ENCODE measurements at regions not wholly inside any gene's neighbourhood (a gene's known extent, or its start where the extent isn't known, plus 50 kb on each side); places are given as distances from the start of the nearest gene placed in this dataset.
"Not testable (repeated sequence)": the region's sequence is repeated elsewhere in the genome, so short reads cannot be mapped to it uniquely, and the experiment has no call there.

GRCh38 chr20:53864765-53865683 lies 205.4 kb downstream of the BCAS1 start:
- Histone ChIP-seq H3K14ac (replicated peaks; ENCODE audit: low read depth, low read length) (peak overlapping the region; percentile 50), H2BK120ac (ENCODE audit: low read depth, low read length) (peak overlapping the region; percentile 94), H3K4me1 (ENCODE audit: control insufficient read depth, insufficient read depth, low read length) (peaks cover 23% of the 10 kb centered on the region), H3K27ac (ENCODE audit: insufficient read depth, low read length) (peak overlapping the region; percentile 48; the same call in 1 of the 2 replicates), H2BK5ac (ENCODE audit: low read depth, low read length, poor library complexity, severe bottlenecking) (peak overlapping the region; percentile 84), H3K23ac (ENCODE audit: low read depth, low read length) (peak overlapping the region; percentile 25; the same call in 1 of the 2 replicates), H2BK20ac (ENCODE audit: low read depth, low read length) (peak overlapping the region; percentile 50; the same call in 1 of the 2 replicates), H4K8ac (ENCODE audit: low read depth in 2 of 2, low read length in 2 of 2) (peak overlapping the region; percentile 60 to 93), H3K4ac (ENCODE audit: low read depth, low read length) (peak overlapping the region; percentile 51), H3K56ac (ENCODE audit: extremely low read depth, insufficient read depth, low read length) (peak overlapping the region; percentile 46), H3K9ac (ENCODE audit: low read depth, low read length) (peak overlapping the region; percentile 46; the same call in 1 of the 2 replicates), H3K4me2 (ENCODE audit: low read depth, low read length) (peak overlapping the region; percentile 70), H3K18ac (ENCODE audit: low read depth, low read length) (peak overlapping the region; percentile 99), H4K5ac (ENCODE audit: low read depth, low read length) (peak overlapping the region; percentile 97), H3K79me1 (ENCODE audit: low read depth in 1 of 2, low read length in 2 of 2) (peaks cover 0 to 11% of the 10 kb centered on the region in 2 experiments; a peak in 2 of 4 replicates), H4K91ac (ENCODE audit: insufficient read depth, low read depth, low read length) (peak overlapping the region; percentile 53; the same call in 1 of the 2 replicates), H2AK5ac (ENCODE audit: low read depth, low read length) (peak overlapping the region; percentile 59), H2BK15ac (ENCODE audit: low read depth, low read length) (peak overlapping the region; percentile 93; the same call in 2 of the 3 replicates)
- H3K9me3 ChIP-seq (ENCODE audit: control insufficient read depth, insufficient read depth, low read length); in situ Hi-C loops (cut with MboI; ENCODE audit: low sequenced_read_pairs); H3K27me3 ChIP-seq (ENCODE audit: control insufficient read depth, insufficient read depth, low read length); H2AFZ ChIP-seq (replicated peaks; ENCODE audit: low read length, poor library complexity); H2AK9ac ChIP-seq (replicated peaks; ENCODE audit: low read depth, low read length, poor library complexity); BruUV-seq (replicated peaks); H3K36me3 ChIP-seq (ENCODE audit: control insufficient read depth, insufficient read depth, low read length); H4K20me1 ChIP-seq (ENCODE audit: insufficient read depth, low read length); dilution Hi-C loops (cut with HindIII; ENCODE audit: low sequenced_read_pairs, unreplicated experiment); ATAC-seq (ENCODE audit: low read depth); H3K4me3 ChIP-seq (ENCODE audit: insufficient read depth, low read depth, low read length); DNase-seq; H3K9me1 ChIP-seq (ENCODE audit: insufficient read depth, low read length): not testable (repeated sequence)
- ChIA-PET CTCF (interaction anchor here (0.6 to 1.1 kb wide), 2 partner anchors 22 to 96 kb away, joined by 4 to 7 read pairs; no protein-coding TSS in a partner anchor), POLR2A (ENCODE audit: unreplicated experiment) (interaction anchor here (0.6 to 0.7 kb wide), 2 partner anchors 106 to 282 kb away, joined by 3 to 7 read pairs; no protein-coding TSS in a partner anchor)
- intact Hi-C loops (cut with micrococcal nuclease): loop anchor here (2.0 to 5.0 kb wide), 2 partner anchors 38 to 96 kb away; no protein-coding TSS in a partner anchor
- 20% methylated on average over 1 of the region's 13 CpGs; no CpG with 5 or more reads in 1 of the 2 experiments for WGBS, 2 experiments (ENCODE audit: extremely low coverage in 2 of 2, insufficient read length in 1 of 2)

- H3K79me1 ChIP-seq (ENCODE audit: low read depth in 1 of 2, low read length in 2 of 2); H3K27me3 ChIP-seq (ENCODE audit: control insufficient read depth, insufficient read depth, low read length); H2AK9ac ChIP-seq (replicated peaks; ENCODE audit: low read depth, low read length, poor library complexity); H2BK15ac ChIP-seq (ENCODE audit: low read depth, low read length); H3K36me3 ChIP-seq (ENCODE audit: control insufficient read depth, insufficient read depth, low read length); H3K9me3 ChIP-seq (ENCODE audit: control insufficient read depth, insufficient read depth, low read length); dilution Hi-C loops (cut with HindIII; ENCODE audit: low sequenced_read_pairs, unreplicated experiment); H3K14ac ChIP-seq (replicated peaks; ENCODE audit: low read depth, low read length); H3K9me1 ChIP-seq (ENCODE audit: insufficient read depth, low read length); H4K20me1 ChIP-seq (ENCODE audit: insufficient read depth, low read length); H3K56ac ChIP-seq (ENCODE audit: extremely low read depth, insufficient read depth, low read length); in situ Hi-C loops (cut with MboI; ENCODE audit: low sequenced_read_pairs); H2AFZ ChIP-seq (replicated peaks; ENCODE audit: low read length, poor library complexity); H3K23ac ChIP-seq (ENCODE audit: low read depth, low read length); BruUV-seq (replicated peaks); H4K8ac ChIP-seq (ENCODE audit: low read depth in 2 of 2, low read length in 2 of 2); H3K9ac ChIP-seq (ENCODE audit: low read depth, low read length); H4K5ac ChIP-seq (ENCODE audit: low read depth, low read length); H3K4me3 ChIP-seq (ENCODE audit: insufficient read depth, low read depth, low read length): not testable (repeated sequence)
- ATAC-seq (ENCODE audit: low read depth) (peak; percentile 38; the same call in 1 of the 2 replicates), DNase-seq (peak; percentile 27)
- Histone ChIP-seq H3K27ac (ENCODE audit: insufficient read depth, low read length) (peak overlapping the region; percentile 55; the same call in 1 of the 2 replicates), H3K4ac (ENCODE audit: low read depth, low read length) (peak overlapping the region; percentile 70), H2BK5ac (ENCODE audit: low read depth, low read length, poor library complexity, severe bottlenecking) (peak overlapping the region; percentile 3), H2AK5ac (ENCODE audit: low read depth, low read length) (peak overlapping the region; percentile 48; the same call in 1 of the 2 replicates), H3K4me1 (ENCODE audit: control insufficient read depth, insufficient read depth, low read length) (peaks cover 20% of the 10 kb centered on the region), H3K18ac (ENCODE audit: low read depth, low read length) (peak overlapping the region; percentile 63; the same call in 1 of the 2 replicates), H2BK120ac (ENCODE audit: low read depth, low read length) (peak overlapping the region; percentile 63; the same call in 1 of the 2 replicates), H4K91ac (ENCODE audit: insufficient read depth, low read depth, low read length) (0 out of 2 replicates have a peak overlapping the region, but pooled peaks have one; percentile 29), H2BK20ac (ENCODE audit: low read depth, low read length) (peak overlapping the region; percentile 75; the same call in 1 of the 2 replicates), H3K4me2 (ENCODE audit: low read depth, low read length) (peak overlapping the region; percentile 50)
- intact Hi-C loops (cut with micrococcal nuclease): loop anchor here (2.0 kb wide), 1 partner anchor 95 kb away; no protein-coding TSS in a partner anchor
- 40% methylated on average over 1 of the region's 10 CpGs; no CpG with 5 or more reads in 1 of the 2 experiments for WGBS, 2 experiments (ENCODE audit: extremely low coverage in 2 of 2, insufficient read length in 1 of 2)
- ChIA-PET POLR2A (ENCODE audit: unreplicated experiment) (interaction anchor here (0.6 kb wide), 1 partner anchor 105 kb away, joined by 3 read pairs; no protein-coding TSS in a partner anchor), CTCF (interaction anchor here (0.6 kb wide), 1 partner anchor 27 kb away, joined by 3 read pairs; no protein-coding TSS in a partner anchor)
Measured at GRCh38 chr20:53863923-53864641, 206.3 kb downstream of the BCAS1 start.

All from IMR-90 (cell line).